Left hindlimb (tissue), 1 donor: ENCODE measurements at regions not wholly inside any gene's neighbourhood (a gene's known extent, or its start where the extent isn't known, plus 50 kb on each side); places are given as distances from the start of the nearest gene placed in this dataset.

Source experiments
- DNase-seq: peaks from one replicate; pipeline ENCODE4 v3.0.0-alpha.2; 2018

GRCh38 chr9:81242866-81243265 is 446.5 kb downstream of the TLE1 start:
- DNase-seq, result no peak

GRCh38 chr9:81239388-81239787 is 450.0 kb downstream of the TLE1 start:
- no peak for DNase-seq

GRCh38 chr9:81237565-81238231 is 451.6 kb downstream of the TLE1 start:
- DNase-seq, result no peak

- DNase-seq, result no peak
These were observed 454.3 kb downstream of the TLE1 start for GRCh38 chr9:81234924-81235610.

- no peak for DNase-seq
These were observed 458.3 kb downstream of the TLE1 start for GRCh38 chr9:81231011-81231410.

GRCh38 chr9:81227507-81228245 is 461.7 kb downstream of the TLE1 start:
- DNase-seq, result no peak

GRCh38 chr9:81225596-81225995 is 463.8 kb downstream of the TLE1 start:
- no peak for DNase-seq

GRCh38 chr9:81224166-81225081 is 464.9 kb downstream of the TLE1 start:
- DNase-seq, result peak; percentile 37

GRCh38 chr9:81214975-81215374 is 474.4 kb downstream of the TLE1 start:
- DNase-seq, result no peak

GRCh38 chr9:81213456-81213855 is 475.9 kb downstream of the TLE1 start:
- no peak for DNase-seq

GRCh38 chr9:81211741-81212140 is 477.6 kb downstream of the TLE1 start:
- DNase-seq, result no peak

- no peak for DNase-seq
These were observed 481.7 kb downstream of the TLE1 start for GRCh38 chr9:81207651-81208050.

GRCh38 chr9:81202292-81202691 is 487.1 kb downstream of the TLE1 start:
- no peak for DNase-seq

- no peak for DNase-seq
These were observed 494.1 kb downstream of the TLE1 start for GRCh38 chr9:81195206-81195605.

GRCh38 chr9:81193362-81194339 is 495.7 kb downstream of the TLE1 start:
- no peak for DNase-seq

- DNase-seq, result no peak
These were observed 498.1 kb downstream of the TLE1 start for GRCh38 chr9:81191222-81191621.

- DNase-seq, result no peak
These were observed 498.7 kb downstream of the TLE1 start for GRCh38 chr9:81190659-81191058.

- no peak for DNase-seq
These were observed 505.6 kb downstream of the TLE1 start for GRCh38 chr9:81183761-81184160.

GRCh38 chr9:81182431-81182830 is 506.9 kb downstream of the TLE1 start:
- DNase-seq, result no peak

GRCh38 chr9:81174023-81174422 is 515.3 kb downstream of the TLE1 start:
- DNase-seq, result no peak

GRCh38 chr9:81171689-81172088 is 517.7 kb downstream of the TLE1 start:
- DNase-seq, result no peak

- no peak for DNase-seq
These were observed 527.0 kb downstream of the TLE1 start for GRCh38 chr9:81162361-81162760.
